Neural crest cell (in vitro differentiated cells): ENCODE measurements at regions not wholly inside any gene's neighbourhood (a gene's known extent, or its start where the extent isn't known, plus 50 kb on each side); places are given as distances from the start of the nearest gene placed in this dataset.

Experiments used
- DNase-seq: peaks from one replicate; pipeline ENCODE4 v3.0.0; 2021; ENCODE audit warnings: low read depth, mixed read lengths, low spot score
- H3K27ac Mint-ChIP-seq: one replicate; pipeline ENCODE4 v1.8.0; 2021; ENCODE audit warnings: mild to moderate bottlenecking, mixed read lengths; ENCODE audit not compliant: unreplicated experiment
- H3K27me3 Mint-ChIP-seq: 2 replicates; pipeline ENCODE4 v1.8.0; 2021; ENCODE audit warnings: low read depth, mild to moderate bottlenecking, mixed read lengths
- H3K36me3 Mint-ChIP-seq: 2 replicates; pipeline ENCODE4 v1.8.0; 2021; ENCODE audit warnings: low read depth, mild to moderate bottlenecking, mixed read lengths
- H3K4me1 Mint-ChIP-seq: 2 replicates; pipeline ENCODE4 v1.8.0; 2021; ENCODE audit warnings: mixed read lengths
- H3K4me3 Mint-ChIP-seq: one replicate; pipeline ENCODE4 v1.8.0; 2021; ENCODE audit warnings: mild to moderate bottlenecking, mixed read lengths
- H3K9me3 Mint-ChIP-seq: 2 replicates; pipeline ENCODE4 v1.8.0; 2021; ENCODE audit warnings: mixed read lengths
- CTCF ChIP-seq: fragments of 200-600 bp; sonication (generic); conservative IDR thresholded peaks from 2 replicates; pipeline ENCODE4 v1.5.0; 2021; ENCODE audit warnings: antibody characterized with exemption, mild to moderate bottlenecking

- TF ChIP-seq CTCF = no peak
- H3K36me3 Mint-ChIP-seq = no peaks in the 10 kb centered on the region
- no peaks in the 10 kb centered on the region for H3K9me3 Mint-ChIP-seq
- peaks cover 4% of the 10 kb centered on the region for H3K4me1 Mint-ChIP-seq
- DNase-seq = no peak
- H3K27ac Mint-ChIP-seq = no peak overlapping the region
- no peaks in the 10 kb centered on the region for H3K27me3 Mint-ChIP-seq
- H3K4me3 Mint-ChIP-seq = no peak overlapping the region
These were observed 296.7 kb upstream of the PTBP2 start for GRCh38 chr1:96424877-96425276.

- no peaks in the 10 kb centered on the region for H3K9me3 Mint-ChIP-seq
- H3K36me3 Mint-ChIP-seq = no peaks in the 10 kb centered on the region
- H3K4me3 Mint-ChIP-seq = no peak overlapping the region
- peak overlapping the region; percentile 13 for H3K27ac Mint-ChIP-seq
- no peak for DNase-seq
- no peak for TF ChIP-seq CTCF
- H3K27me3 Mint-ChIP-seq = no peaks in the 10 kb centered on the region
- H3K4me1 Mint-ChIP-seq = peaks cover 4% of the 10 kb centered on the region
These were observed 296.0 kb upstream of the PTBP2 start for GRCh38 chr1:96425382-96426129.

DNA sequence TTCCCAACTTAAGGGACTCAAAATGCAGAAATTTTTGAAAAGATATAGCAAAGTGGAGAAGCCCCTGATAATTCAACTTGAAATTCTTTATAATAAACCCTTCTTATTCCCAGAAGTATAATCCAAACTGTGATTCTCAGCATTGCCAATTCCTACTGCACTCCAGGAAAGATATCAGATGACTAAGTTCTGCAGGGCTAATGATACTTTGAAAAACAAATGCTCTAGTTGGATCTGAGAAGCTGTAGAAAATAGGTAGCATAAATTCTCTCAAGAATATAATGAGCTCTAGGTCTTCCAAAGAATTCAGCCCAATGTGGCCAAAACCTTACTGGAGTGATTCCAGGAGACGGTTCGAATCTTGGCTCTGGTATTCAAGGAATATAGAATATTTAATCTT, 294.0 kb upstream of the PTBP2 start:
- Mint-ChIP-seq H3K27ac (no peak overlapping the region), H3K36me3 (no peaks in the 10 kb centered on the region)
- TF ChIP-seq CTCF = no peak

GRCh38 chr1:96445302-96445701, 276.3 kb upstream of the PTBP2 start:
- H3K4me3 Mint-ChIP-seq = no peak overlapping the region
- H3K4me1 Mint-ChIP-seq = peaks cover 12% of the 10 kb centered on the region
- H3K27me3 Mint-ChIP-seq = no peaks in the 10 kb centered on the region
- H3K9me3 Mint-ChIP-seq = peaks cover 4% of the 10 kb centered on the region
- H3K27ac Mint-ChIP-seq = no peak overlapping the region
- TF ChIP-seq CTCF = no peak
- H3K36me3 Mint-ChIP-seq = no peaks in the 10 kb centered on the region
- DNase-seq = no peak

More for the DNA sequence above, 294.0 kb upstream of the PTBP2 start:
- H3K4me1 Mint-ChIP-seq = peaks cover 4% of the 10 kb centered on the region
- no peak overlapping the region for H3K4me3 Mint-ChIP-seq
- DNase-seq = no peak
- no peaks in the 10 kb centered on the region for H3K9me3 Mint-ChIP-seq
- no peaks in the 10 kb centered on the region for H3K27me3 Mint-ChIP-seq

DNA sequence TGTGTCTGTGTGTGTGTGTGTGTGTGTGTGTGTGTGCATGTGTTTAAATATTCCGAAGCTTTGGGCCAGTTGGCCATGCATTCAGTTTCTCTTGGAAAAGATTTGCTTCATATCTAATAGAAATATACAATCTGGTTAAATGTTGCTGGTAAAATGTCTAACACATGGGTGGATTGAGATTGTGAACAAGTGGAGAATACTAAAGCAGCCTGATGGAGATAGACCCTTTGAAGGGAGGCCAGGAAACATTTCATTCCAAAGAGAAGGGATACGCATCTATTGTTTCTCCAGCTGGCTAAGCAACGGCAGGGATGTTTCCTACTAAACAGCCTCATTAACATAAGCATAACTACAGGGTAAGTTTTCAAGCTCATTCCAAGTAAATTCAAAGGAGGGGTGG, 257.5 kb upstream of the PTBP2 start:
- H3K9me3 Mint-ChIP-seq = peaks cover 4% of the 10 kb centered on the region
- no peaks in the 10 kb centered on the region for H3K36me3 Mint-ChIP-seq
- peaks cover 17% of the 10 kb centered on the region for H3K4me1 Mint-ChIP-seq
- H3K4me3 Mint-ChIP-seq = no peak overlapping the region
- TF ChIP-seq CTCF = no peak
- no peaks in the 10 kb centered on the region for H3K27me3 Mint-ChIP-seq
- DNase-seq = no peak
- H3K27ac Mint-ChIP-seq = no peak overlapping the region
